Breast epithelium (tissue), 3 donors: ENCODE measurements at regions not wholly inside any gene's neighbourhood (a gene's known extent, or its start where the extent isn't known, plus 50 kb on each side); places are given as distances from the start of the nearest gene placed in this dataset.

Source experiments
- POLR2A ChIP-seq: fragments of 450-650 bp; IDR thresholded peaks from one replicate; pipeline ENCODE4 v1.6.1; 2016; ENCODE audit warnings: antibody characterized with exemption, mild to moderate bottlenecking, moderate library complexity
- POLR2AphosphoS5 ChIP-seq, 3 donors: sonication (generic); formaldehyde crosslinking; IDR thresholded peaks; one replicate each; pipeline ENCODE4 v1.6.1; 2017; ENCODE audit warnings: antibody characterized with exemption in 3 of 3
- TF ChIP-seq, protein P1 (sequence below), 3 donors: fragments of 450-650 bp; IDR thresholded peaks; one replicate each; pipeline ENCODE4 v1.5.1; 2016 to 2017; ENCODE audit warnings: antibody characterized with exemption in 3 of 3, mild to moderate bottlenecking in 3 of 3, moderate library complexity in 3 of 3

DNA sequence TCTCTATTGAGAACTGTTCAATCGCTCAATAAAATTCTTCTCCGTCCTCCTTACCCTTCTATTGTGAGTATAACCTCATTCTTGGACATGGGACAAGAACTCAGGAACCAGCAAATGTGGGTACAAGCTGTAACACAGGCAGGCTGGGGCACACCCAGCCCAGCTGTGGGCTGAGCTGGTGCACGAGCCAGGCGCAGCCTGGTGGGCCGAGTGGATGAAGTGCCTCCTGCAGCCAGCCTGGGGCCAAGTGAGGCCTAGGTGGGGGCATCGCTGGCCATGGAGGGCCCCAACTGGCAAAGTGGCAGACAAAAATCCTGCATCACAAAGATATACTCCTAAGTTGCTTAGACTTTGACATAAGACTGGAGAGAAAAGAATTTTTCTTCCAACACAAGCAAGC, 57.9 kb upstream of the DIAPH3 start:
- TF ChIP-seq, protein P1, sequence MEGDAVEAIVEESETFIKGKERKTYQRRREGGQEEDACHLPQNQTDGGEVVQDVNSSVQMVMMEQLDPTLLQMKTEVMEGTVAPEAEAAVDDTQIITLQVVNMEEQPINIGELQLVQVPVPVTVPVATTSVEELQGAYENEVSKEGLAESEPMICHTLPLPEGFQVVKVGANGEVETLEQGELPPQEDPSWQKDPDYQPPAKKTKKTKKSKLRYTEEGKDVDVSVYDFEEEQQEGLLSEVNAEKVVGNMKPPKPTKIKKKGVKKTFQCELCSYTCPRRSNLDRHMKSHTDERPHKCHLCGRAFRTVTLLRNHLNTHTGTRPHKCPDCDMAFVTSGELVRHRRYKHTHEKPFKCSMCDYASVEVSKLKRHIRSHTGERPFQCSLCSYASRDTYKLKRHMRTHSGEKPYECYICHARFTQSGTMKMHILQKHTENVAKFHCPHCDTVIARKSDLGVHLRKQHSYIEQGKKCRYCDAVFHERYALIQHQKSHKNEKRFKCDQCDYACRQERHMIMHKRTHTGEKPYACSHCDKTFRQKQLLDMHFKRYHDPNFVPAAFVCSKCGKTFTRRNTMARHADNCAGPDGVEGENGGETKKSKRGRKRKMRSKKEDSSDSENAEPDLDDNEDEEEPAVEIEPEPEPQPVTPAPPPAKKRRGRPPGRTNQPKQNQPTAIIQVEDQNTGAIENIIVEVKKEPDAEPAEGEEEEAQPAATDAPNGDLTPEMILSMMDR (IDR thresholded peaks at IDR 0.05) = no peak
- TF ChIP-seq POLR2A (no peak), POLR2AphosphoS5 (IDR thresholded peaks at IDR 0.05) (no peak)
